H1 (cell line): ENCODE measurements at regions not wholly inside any gene's neighbourhood (a gene's known extent, or its start where the extent isn't known, plus 50 kb on each side); places are given as distances from the start of the nearest gene placed in this dataset.

Source experiments
- CTCF ChIA-PET: fragments of 300-600 bp; sonication (Branson Sonifier 250); formaldehyde crosslinking; loops from one replicate; lab custom pipeline; 2021; ENCODE audit not compliant: partially characterized antibody; lab: Charles Lee
- POLR2A ChIA-PET: fragments of 300-600 bp; sonication (Branson Sonifier 250); formaldehyde crosslinking; loops from one replicate; lab custom pipeline; 2021; ENCODE audit warnings: inconsistent platforms; ENCODE audit not compliant: partially characterized antibody; lab: Charles Lee
- DNase-seq, 2 experiments: peaks; one replicate each; pipeline versions ENCODE4 v3.0.0 to v3.0.0-alpha.2; 2010 to 2022; ENCODE audit warnings: low spot score in 2 of 2, low read depth in 1 of 2, mixed read lengths in 1 of 2
- FAIRE-seq: peaks from 2 replicates; lab custom pipeline; 2011; peaks lifted over from hg19 to GRCh38; lab: Jason Lieb, UNC
- H2AFZ ChIP-seq: 2 replicates; pipeline ENCODE4 v1.8.1; 2012; ENCODE audit warnings: low read length, inconsistent platforms
- H2AK5ac ChIP-seq: 2 replicates; pipeline ENCODE4 v1.6.1; 2013; ENCODE audit warnings: low read depth, low read length
- H2BK120ac ChIP-seq: replicated peaks from 2 replicates; pipeline ENCODE3; 2013; ENCODE audit warnings: low read depth, low read length, inconsistent platforms
- H2BK12ac ChIP-seq: 2 replicates; pipeline ENCODE4 v1.6.1; 2013; ENCODE audit warnings: low read depth, low read length
- H2BK15ac ChIP-seq: 2 replicates; pipeline ENCODE4 v1.6.1; 2013; ENCODE audit warnings: low read length
- H2BK20ac ChIP-seq: 2 replicates; pipeline ENCODE4 v1.6.1; 2013; ENCODE audit warnings: low read length
- H2BK5ac ChIP-seq: 2 replicates; pipeline ENCODE4 v1.6.1; 2013; ENCODE audit warnings: low read depth, low read length
- H3K14ac ChIP-seq: 2 replicates; pipeline ENCODE4 v1.6.1; 2013; ENCODE audit warnings: inconsistent platforms; ENCODE audit not compliant: insufficient read length
- H3K18ac ChIP-seq: 2 replicates; pipeline ENCODE4 v1.6.1; 2013; ENCODE audit warnings: low read length; ENCODE audit errors: extremely low read depth
- H3K23ac ChIP-seq: 2 replicates; pipeline ENCODE4 v1.6.1; 2013; ENCODE audit warnings: inconsistent platforms; ENCODE audit not compliant: insufficient read length
- H3K23me2 ChIP-seq: 2 replicates; pipeline ENCODE4 v1.6.1; 2013; ENCODE audit warnings: low read depth, low read length
- H3K27ac ChIP-seq: 2 replicates; pipeline ENCODE4 v1.6.1; 2011; ENCODE audit warnings: low read depth, low read length, inconsistent platforms
- H3K27me3 ChIP-seq, 4 experiments: replicated peaks in 1 of 4; 1 replicate in 1 of 4; 2 replicates in 3 of 4; pipeline versions ENCODE4 v1.6.1 to v1.8.1; 2011 to 2013; ENCODE audit warnings: low read length in 3 of 4, mild to moderate bottlenecking in 3 of 4, inconsistent platforms in 2 of 4, mixed read lengths in 2 of 4, moderate library complexity in 1 of 4; ENCODE audit not compliant: control insufficient read depth in 3 of 4, insufficient read depth in 3 of 4; ENCODE audit errors: extremely low read depth in 1 of 4
- H3K36me3 ChIP-seq, 4 experiments: 2 replicates each; pipeline versions ENCODE4 v1.6.1 to v1.8.1; 2011 to 2013; ENCODE audit warnings: mild to moderate bottlenecking in 4 of 4, low read length in 3 of 4, moderate library complexity in 2 of 4, control low read depth in 1 of 4, inconsistent platforms in 1 of 4; ENCODE audit not compliant: insufficient read depth in 4 of 4, control insufficient read depth in 2 of 4
- H3K4ac ChIP-seq: replicated peaks from 2 replicates; pipeline ENCODE3; 2013; ENCODE audit warnings: low read length, low read depth, mixed read lengths, inconsistent platforms; ENCODE audit not compliant: insufficient read length
- H3K4me1 ChIP-seq, 4 experiments: replicated peaks in 1 of 4; 1 replicate in 1 of 4; 2 replicates in 3 of 4; pipeline versions ENCODE4 v1.6.1 to v1.8.1; 2011 to 2013; ENCODE audit warnings: low read length in 3 of 4, inconsistent platforms in 2 of 4, mixed read lengths in 1 of 4; ENCODE audit not compliant: insufficient read depth in 4 of 4, control insufficient read depth in 3 of 4
- H3K4me2 ChIP-seq, 2 experiments: 2 replicates each; pipeline versions ENCODE4 v1.6.1 to v1.8.1; 2011 to 2013; ENCODE audit warnings: low read depth in 2 of 2, low read length in 2 of 2, control low read depth in 1 of 2, inconsistent platforms in 1 of 2, mild to moderate bottlenecking in 1 of 2; ENCODE audit not compliant: insufficient read depth in 1 of 2
- H3K4me3 ChIP-seq, 4 experiments: fragments of 200-600, 300-600 bp in 1 of 4; sonication (generic), shearing (Covaris generic), sonication (Bioruptor Twin) in 1 of 4; 2 replicates each; pipeline versions ENCODE4 v1.5.1 to v1.8.1; 2011 to 2016; ENCODE audit warnings: low read length in 4 of 4, low read depth in 3 of 4, control low read depth in 2 of 4, inconsistent platforms in 2 of 4, mild to moderate bottlenecking in 2 of 4, mixed read lengths in 1 of 4, moderate library complexity in 1 of 4; ENCODE audit not compliant: insufficient read depth in 2 of 4; ENCODE audit errors: extremely low read depth in 1 of 4
- H3K56ac ChIP-seq: replicated peaks from 2 replicates; pipeline ENCODE3; 2013; ENCODE audit warnings: low read depth, mild to moderate bottlenecking, mixed read lengths, low read length, inconsistent platforms; ENCODE audit not compliant: insufficient read length
- H3K79me1 ChIP-seq: 2 replicates; pipeline ENCODE4 v1.6.1; 2013; ENCODE audit warnings: low read depth, low read length, control low read depth
- H3K79me2 ChIP-seq, 2 experiments: 2 replicates each; pipeline versions ENCODE4 v1.6.1 to v1.8.1; 2012 to 2013; ENCODE audit warnings: low read length in 2 of 2, mild to moderate bottlenecking in 2 of 2, inconsistent platforms in 1 of 2; ENCODE audit not compliant: insufficient read depth in 2 of 2, control insufficient read depth in 1 of 2
- H3K9ac ChIP-seq, 4 experiments: replicated peaks in 1 of 4; 1 replicate in 1 of 4; 2 replicates in 3 of 4; pipeline versions ENCODE4 v1.6.1 to v1.8.1; 2011 to 2013; ENCODE audit warnings: low read depth in 3 of 4, low read length in 3 of 4, control low read depth in 2 of 4, mild to moderate bottlenecking in 2 of 4, moderate library complexity in 2 of 4, inconsistent platforms in 1 of 4; ENCODE audit errors: extremely low read depth in 1 of 4
- H3K9me3 ChIP-seq, 2 experiments: 2 replicates each; pipeline versions ENCODE4 v1.6.1 to v1.8.1; 2012 to 2013; ENCODE audit warnings: mild to moderate bottlenecking in 2 of 2, moderate library complexity in 2 of 2, control low read depth in 1 of 2, inconsistent platforms in 1 of 2, low read depth in 1 of 2, low read length in 1 of 2, mixed read lengths in 1 of 2; ENCODE audit not compliant: insufficient read depth in 2 of 2
- H4K20me1 ChIP-seq, 2 experiments: replicated peaks in 1 of 2; 2 replicates each; pipeline versions ENCODE3 to v1.8.1; 2011 to 2013; ENCODE audit warnings: inconsistent platforms in 2 of 2, low read length in 2 of 2, mild to moderate bottlenecking in 1 of 2; ENCODE audit not compliant: insufficient read depth in 2 of 2, control insufficient read depth in 1 of 2
- H4K5ac ChIP-seq: 2 replicates; pipeline ENCODE4 v1.6.1; 2013; ENCODE audit warnings: low read length, low read depth, mixed read lengths, inconsistent platforms; ENCODE audit not compliant: insufficient read length
- H4K8ac ChIP-seq: 2 replicates; pipeline ENCODE4 v1.8.0; 2013; ENCODE audit warnings: mild to moderate bottlenecking, moderate library complexity, low read length, inconsistent platforms; ENCODE audit not compliant: insufficient read depth; ENCODE audit errors: extremely low read depth
- H4K91ac ChIP-seq: replicated peaks from 2 replicates; pipeline ENCODE3; 2013; ENCODE audit warnings: low read length, mixed read lengths, inconsistent platforms; ENCODE audit not compliant: insufficient read length
- RBBP5 ChIP-seq: IDR thresholded peaks from 2 replicates; pipeline ENCODE4 v1.7.1; 2012; ENCODE audit warnings: low read depth, mild to moderate bottlenecking, inconsistent platforms, low read length, moderate library complexity, borderline replicate concordance
- WGBS, 2 experiments: shearing (Covaris generic) in 1 of 2; methylation state at CpG; one replicate each; pipeline versions ENCODE4 v1.1.6 to v1.1.7; 2013 to 2015; ENCODE audit warnings: low lambda C conversion rate in 2 of 2, mixed read lengths in 2 of 2, inconsistent platforms in 1 of 2, low coverage in 1 of 2, missing lambda C conversion rate in 1 of 2; ENCODE audit not compliant: insufficient replicate concordance in 2 of 2, insufficient coverage in 1 of 2, insufficient read length in 1 of 2; ENCODE audit errors: extremely low coverage in 1 of 2, missing lambda C conversion rate in 1 of 2; 5-methylcytosine and 5-hydroxymethylcytosine counted together

- ChIA-PET CTCF (no interaction called here), POLR2A (no interaction called here)
- FAIRE-seq (no peak), DNase-seq (no peak)
- no peak overlapping the region for H3K14ac ChIP-seq
- no peaks in the 10 kb centered on the region for H3K79me1 ChIP-seq
- H2BK15ac ChIP-seq = no peak overlapping the region
- 100% methylated on average over 1 of the region's 1 CpG; no CpG with 5 or more reads in 1 of the 2 experiments for WGBS, 2 experiments
- H3K4me1 ChIP-seq = no peaks in the 10 kb centered on the region
- no peak overlapping the region for H3K4ac ChIP-seq
- no peak overlapping the region for H3K9ac ChIP-seq
- H3K56ac ChIP-seq = no peak overlapping the region
- H4K91ac ChIP-seq = no peak overlapping the region
- H2BK120ac ChIP-seq = no peak overlapping the region
- no peaks in the 10 kb centered on the region for H3K9me3 ChIP-seq
- TF ChIP-seq RBBP5 = no peak
- TF ChIP-seq, all 59 proteins: peak for 0
- Histone ChIP-seq H2AFZ (no peak overlapping the region), H3K27me3 (no peaks in the 10 kb centered on the region), H3K4me2 (no peak overlapping the region), H3K18ac (no peak overlapping the region), H3K27ac (no peak overlapping the region), H3K23me2 (no peaks in the 10 kb centered on the region), H2AK5ac (no peak overlapping the region), H3K23ac (no peak overlapping the region), H4K5ac (no peak overlapping the region), H4K20me1 (no peaks in the 10 kb centered on the region), H3K36me3 (no peaks in the 10 kb centered on the region), H2BK5ac (no peak overlapping the region), H3K79me2 (no peaks in the 10 kb centered on the region), H2BK12ac (no peak overlapping the region), H4K8ac (no peak overlapping the region), H2BK20ac (no peak overlapping the region), H3K4me3 (no peak overlapping the region)
These were observed 1205.1 kb upstream of the CNTN5 start for GRCh38 chr11:97815667-97816066.
